H1 (cell line): ENCODE measurements at regions not wholly inside any gene's neighbourhood (a gene's known extent, or its start where the extent isn't known, plus 50 kb on each side); places are given as distances from the start of the nearest gene placed in this dataset.

ENCODE experiments used
- CTCF ChIA-PET: fragments of 300-600 bp; sonication (Branson Sonifier 250); formaldehyde crosslinking; loops from one replicate; lab custom pipeline; 2021; ENCODE audit not compliant: partially characterized antibody; lab: Charles Lee
- POLR2A ChIA-PET: fragments of 300-600 bp; sonication (Branson Sonifier 250); formaldehyde crosslinking; loops from one replicate; lab custom pipeline; 2021; ENCODE audit warnings: inconsistent platforms; ENCODE audit not compliant: partially characterized antibody; lab: Charles Lee
- DNase-seq, 2 experiments: peaks; one replicate each; pipeline versions ENCODE4 v3.0.0 to v3.0.0-alpha.2; 2010 to 2022; ENCODE audit warnings: low spot score in 2 of 2, low read depth in 1 of 2, mixed read lengths in 1 of 2
- FAIRE-seq: peaks from 2 replicates; lab custom pipeline; 2011; peaks lifted over from hg19 to GRCh38; lab: Jason Lieb, UNC
- H2AFZ ChIP-seq: 2 replicates; pipeline ENCODE4 v1.8.1; 2012; ENCODE audit warnings: low read length, inconsistent platforms
- H2AK5ac ChIP-seq: 2 replicates; pipeline ENCODE4 v1.6.1; 2013; ENCODE audit warnings: low read depth, low read length
- H2BK120ac ChIP-seq: replicated peaks from 2 replicates; pipeline ENCODE3; 2013; ENCODE audit warnings: low read depth, low read length, inconsistent platforms
- H2BK12ac ChIP-seq: 2 replicates; pipeline ENCODE4 v1.6.1; 2013; ENCODE audit warnings: low read depth, low read length
- H2BK15ac ChIP-seq: 2 replicates; pipeline ENCODE4 v1.6.1; 2013; ENCODE audit warnings: low read length
- H2BK20ac ChIP-seq: 2 replicates; pipeline ENCODE4 v1.6.1; 2013; ENCODE audit warnings: low read length
- H2BK5ac ChIP-seq: 2 replicates; pipeline ENCODE4 v1.6.1; 2013; ENCODE audit warnings: low read depth, low read length
- H3K14ac ChIP-seq: 2 replicates; pipeline ENCODE4 v1.6.1; 2013; ENCODE audit warnings: inconsistent platforms; ENCODE audit not compliant: insufficient read length
- H3K18ac ChIP-seq: 2 replicates; pipeline ENCODE4 v1.6.1; 2013; ENCODE audit warnings: low read length; ENCODE audit errors: extremely low read depth
- H3K23ac ChIP-seq: 2 replicates; pipeline ENCODE4 v1.6.1; 2013; ENCODE audit warnings: inconsistent platforms; ENCODE audit not compliant: insufficient read length
- H3K23me2 ChIP-seq: 2 replicates; pipeline ENCODE4 v1.6.1; 2013; ENCODE audit warnings: low read depth, low read length
- H3K27ac ChIP-seq: 2 replicates; pipeline ENCODE4 v1.6.1; 2011; ENCODE audit warnings: low read depth, low read length, inconsistent platforms
- H3K27me3 ChIP-seq, 4 experiments: replicated peaks in 1 of 4; 1 replicate in 1 of 4; 2 replicates in 3 of 4; pipeline versions ENCODE4 v1.6.1 to v1.8.1; 2011 to 2013; ENCODE audit warnings: low read length in 3 of 4, mild to moderate bottlenecking in 3 of 4, inconsistent platforms in 2 of 4, mixed read lengths in 2 of 4, moderate library complexity in 1 of 4; ENCODE audit not compliant: control insufficient read depth in 3 of 4, insufficient read depth in 3 of 4; ENCODE audit errors: extremely low read depth in 1 of 4
- H3K36me3 ChIP-seq, 4 experiments: 2 replicates each; pipeline versions ENCODE4 v1.6.1 to v1.8.1; 2011 to 2013; ENCODE audit warnings: mild to moderate bottlenecking in 4 of 4, low read length in 3 of 4, moderate library complexity in 2 of 4, control low read depth in 1 of 4, inconsistent platforms in 1 of 4; ENCODE audit not compliant: insufficient read depth in 4 of 4, control insufficient read depth in 2 of 4
- H3K4ac ChIP-seq: replicated peaks from 2 replicates; pipeline ENCODE3; 2013; ENCODE audit warnings: low read length, low read depth, mixed read lengths, inconsistent platforms; ENCODE audit not compliant: insufficient read length
- H3K4me1 ChIP-seq, 4 experiments: replicated peaks in 1 of 4; 1 replicate in 1 of 4; 2 replicates in 3 of 4; pipeline versions ENCODE4 v1.6.1 to v1.8.1; 2011 to 2013; ENCODE audit warnings: low read length in 3 of 4, inconsistent platforms in 2 of 4, mixed read lengths in 1 of 4; ENCODE audit not compliant: insufficient read depth in 4 of 4, control insufficient read depth in 3 of 4
- H3K4me2 ChIP-seq, 2 experiments: 2 replicates each; pipeline versions ENCODE4 v1.6.1 to v1.8.1; 2011 to 2013; ENCODE audit warnings: low read depth in 2 of 2, low read length in 2 of 2, control low read depth in 1 of 2, inconsistent platforms in 1 of 2, mild to moderate bottlenecking in 1 of 2; ENCODE audit not compliant: insufficient read depth in 1 of 2
- H3K4me3 ChIP-seq, 4 experiments: fragments of 200-600, 300-600 bp in 1 of 4; sonication (generic), shearing (Covaris generic), sonication (Bioruptor Twin) in 1 of 4; 2 replicates each; pipeline versions ENCODE4 v1.5.1 to v1.8.1; 2011 to 2016; ENCODE audit warnings: low read length in 4 of 4, low read depth in 3 of 4, control low read depth in 2 of 4, inconsistent platforms in 2 of 4, mild to moderate bottlenecking in 2 of 4, mixed read lengths in 1 of 4, moderate library complexity in 1 of 4; ENCODE audit not compliant: insufficient read depth in 2 of 4; ENCODE audit errors: extremely low read depth in 1 of 4
- H3K56ac ChIP-seq: replicated peaks from 2 replicates; pipeline ENCODE3; 2013; ENCODE audit warnings: low read depth, mild to moderate bottlenecking, mixed read lengths, low read length, inconsistent platforms; ENCODE audit not compliant: insufficient read length
- H3K79me1 ChIP-seq: 2 replicates; pipeline ENCODE4 v1.6.1; 2013; ENCODE audit warnings: low read depth, low read length, control low read depth
- H3K79me2 ChIP-seq, 2 experiments: 2 replicates each; pipeline versions ENCODE4 v1.6.1 to v1.8.1; 2012 to 2013; ENCODE audit warnings: low read length in 2 of 2, mild to moderate bottlenecking in 2 of 2, inconsistent platforms in 1 of 2; ENCODE audit not compliant: insufficient read depth in 2 of 2, control insufficient read depth in 1 of 2
- H3K9ac ChIP-seq, 4 experiments: replicated peaks in 1 of 4; 1 replicate in 1 of 4; 2 replicates in 3 of 4; pipeline versions ENCODE4 v1.6.1 to v1.8.1; 2011 to 2013; ENCODE audit warnings: low read depth in 3 of 4, low read length in 3 of 4, control low read depth in 2 of 4, mild to moderate bottlenecking in 2 of 4, moderate library complexity in 2 of 4, inconsistent platforms in 1 of 4; ENCODE audit errors: extremely low read depth in 1 of 4
- H3K9me3 ChIP-seq, 2 experiments: 2 replicates each; pipeline versions ENCODE4 v1.6.1 to v1.8.1; 2012 to 2013; ENCODE audit warnings: mild to moderate bottlenecking in 2 of 2, moderate library complexity in 2 of 2, control low read depth in 1 of 2, inconsistent platforms in 1 of 2, low read depth in 1 of 2, low read length in 1 of 2, mixed read lengths in 1 of 2; ENCODE audit not compliant: insufficient read depth in 2 of 2
- H4K20me1 ChIP-seq, 2 experiments: replicated peaks in 1 of 2; 2 replicates each; pipeline versions ENCODE3 to v1.8.1; 2011 to 2013; ENCODE audit warnings: inconsistent platforms in 2 of 2, low read length in 2 of 2, mild to moderate bottlenecking in 1 of 2; ENCODE audit not compliant: insufficient read depth in 2 of 2, control insufficient read depth in 1 of 2
- H4K5ac ChIP-seq: 2 replicates; pipeline ENCODE4 v1.6.1; 2013; ENCODE audit warnings: low read length, low read depth, mixed read lengths, inconsistent platforms; ENCODE audit not compliant: insufficient read length
- H4K8ac ChIP-seq: 2 replicates; pipeline ENCODE4 v1.8.0; 2013; ENCODE audit warnings: mild to moderate bottlenecking, moderate library complexity, low read length, inconsistent platforms; ENCODE audit not compliant: insufficient read depth; ENCODE audit errors: extremely low read depth
- H4K91ac ChIP-seq: replicated peaks from 2 replicates; pipeline ENCODE3; 2013; ENCODE audit warnings: low read length, mixed read lengths, inconsistent platforms; ENCODE audit not compliant: insufficient read length
- BACH1 ChIP-seq: IDR thresholded peaks from 2 replicates; pipeline ENCODE4 v1.6.1; 2012; ENCODE audit warnings: low read length, improper control_type of control experiment
- BCL11A ChIP-seq, 2 experiments: IDR thresholded peaks; one replicate each; pipeline ENCODE4 v1.6.1; 2011; ENCODE audit warnings: low read depth in 2 of 2, low read length in 2 of 2, mild to moderate bottlenecking in 2 of 2
- CBX8 ChIP-seq: fragments of 300-800, 300-1000 bp; sonication (generic); IDR thresholded peaks from 2 replicates; pipeline ENCODE4 v1.7.1; 2016; ENCODE audit warnings: low read depth, low read length, borderline replicate concordance
- FOSL1 ChIP-seq: IDR thresholded peaks from 2 replicates; pipeline ENCODE4 v1.6.1; 2011; ENCODE audit warnings: mild to moderate bottlenecking, low read depth, low read length, moderate library complexity; ENCODE audit not compliant: insufficient read depth
- POLR2A ChIP-seq, 2 experiments: IDR thresholded peaks; 1 replicate in 1 of 2; 2 replicates in 1 of 2; pipeline ENCODE4 v1.6.1; 2011; ENCODE audit warnings: low read depth in 2 of 2, low read length in 2 of 2, mild to moderate bottlenecking in 2 of 2; ENCODE audit errors: control extremely low read depth in 1 of 2
- RAD21 ChIP-seq, 2 experiments: IDR thresholded peaks in 1 of 2; conservative IDR thresholded peaks in 1 of 2; 2 replicates each; pipeline ENCODE4 v1.6.1; 2011; ENCODE audit warnings: low read depth in 2 of 2, low read length in 2 of 2, improper control_type of control experiment in 1 of 2, inconsistent platforms in 1 of 2, mild to moderate bottlenecking in 1 of 2, moderate library complexity in 1 of 2
- RXRA ChIP-seq: IDR thresholded peaks from 2 replicates; pipeline ENCODE4 v1.6.1; 2011; ENCODE audit warnings: low read depth, mild to moderate bottlenecking, low read length, moderate library complexity; ENCODE audit not compliant: insufficient read depth
- WGBS, 2 experiments: shearing (Covaris generic) in 1 of 2; methylation state at CpG; one replicate each; pipeline versions ENCODE4 v1.1.6 to v1.1.7; 2013 to 2015; ENCODE audit warnings: low lambda C conversion rate in 2 of 2, mixed read lengths in 2 of 2, inconsistent platforms in 1 of 2, low coverage in 1 of 2, missing lambda C conversion rate in 1 of 2; ENCODE audit not compliant: insufficient replicate concordance in 2 of 2, insufficient coverage in 1 of 2, insufficient read length in 1 of 2; ENCODE audit errors: extremely low coverage in 1 of 2, missing lambda C conversion rate in 1 of 2; 5-methylcytosine and 5-hydroxymethylcytosine counted together
- TF ChIP-seq, protein P1 (sequence below), 3 experiments: IDR thresholded peaks; 1 replicate in 2 of 3; 2 replicates in 1 of 3; pipeline versions ENCODE4 v1.5.1 to v1.6.1; 2011; ENCODE audit warnings: low read length in 3 of 3, mild to moderate bottlenecking in 3 of 3, inconsistent platforms in 2 of 3, low read depth in 1 of 3, moderate library complexity in 1 of 3; ENCODE audit not compliant: insufficient read depth in 1 of 3; ENCODE audit errors: control extremely low read depth in 1 of 3

DNA sequence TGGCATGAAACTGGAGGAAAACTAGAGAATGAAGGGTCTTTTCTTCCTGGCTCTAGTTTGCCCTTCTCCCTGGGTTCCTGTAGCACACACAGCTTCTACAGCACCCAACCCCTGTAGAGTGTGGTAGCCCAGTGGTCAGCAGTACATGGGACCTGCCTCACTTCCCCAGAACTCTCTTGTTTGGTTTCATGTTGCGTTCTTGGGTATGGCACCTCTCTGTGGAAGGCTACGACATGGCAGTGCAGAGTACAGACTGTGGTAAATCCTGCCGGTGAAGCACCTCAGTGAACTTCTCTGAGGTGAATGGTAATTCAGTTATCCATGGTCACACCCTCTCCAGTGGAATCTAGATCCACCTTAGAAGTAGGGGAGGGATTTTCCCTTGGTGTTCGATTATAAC lies 105.5 kb downstream of the TLR4 start:
- Histone ChIP-seq H4K8ac (no peak overlapping the region), H3K4me2 (no peak overlapping the region), H3K14ac (no peak overlapping the region), H2BK20ac (no peak overlapping the region), H3K79me2 (no peaks in the 10 kb centered on the region), H3K27me3 (no peaks in the 10 kb centered on the region), H3K9me3 (no peaks in the 10 kb centered on the region), H3K18ac (no peak overlapping the region), H3K4me3 (no peak overlapping the region), H3K23me2 (no peaks in the 10 kb centered on the region), H3K4ac (no peak overlapping the region), H3K56ac (no peak overlapping the region), H4K5ac (no peak overlapping the region), H2AK5ac (no peak overlapping the region), H4K91ac (no peak overlapping the region), H3K79me1 (no peaks in the 10 kb centered on the region), H2BK120ac (no peak overlapping the region)
- 90% methylated on average over 4 of the region's 4 CpGs; no CpG with 5 or more reads in 1 of the 2 experiments for WGBS, 2 experiments
- no peak for FAIRE-seq
- DNase-seq, result no peak
- TF ChIP-seq POLR2A (IDR thresholded peaks at IDR 0.05; ENCODE audit: control extremely low read depth in 1 of 2, low read depth in 2 of 2, low read length in 2 of 2) (no peak), BACH1 (no peak), RXRA (no peak), BCL11A (IDR thresholded peaks at IDR 0.05; ENCODE audit: low read depth in 2 of 2, low read length in 2 of 2) (no peak), FOSL1 (no peak), RAD21 (IDR thresholded peaks at IDR 0.05 in 1 of 2, conservative IDR thresholded peaks at IDR 0.05 in 1 of 2; ENCODE audit: low read depth in 2 of 2, low read length in 2 of 2) (peak; percentile 8 to 41; a peak in 1 of 4 replicates), CBX8 (no peak)
- TF ChIP-seq, protein P1, sequence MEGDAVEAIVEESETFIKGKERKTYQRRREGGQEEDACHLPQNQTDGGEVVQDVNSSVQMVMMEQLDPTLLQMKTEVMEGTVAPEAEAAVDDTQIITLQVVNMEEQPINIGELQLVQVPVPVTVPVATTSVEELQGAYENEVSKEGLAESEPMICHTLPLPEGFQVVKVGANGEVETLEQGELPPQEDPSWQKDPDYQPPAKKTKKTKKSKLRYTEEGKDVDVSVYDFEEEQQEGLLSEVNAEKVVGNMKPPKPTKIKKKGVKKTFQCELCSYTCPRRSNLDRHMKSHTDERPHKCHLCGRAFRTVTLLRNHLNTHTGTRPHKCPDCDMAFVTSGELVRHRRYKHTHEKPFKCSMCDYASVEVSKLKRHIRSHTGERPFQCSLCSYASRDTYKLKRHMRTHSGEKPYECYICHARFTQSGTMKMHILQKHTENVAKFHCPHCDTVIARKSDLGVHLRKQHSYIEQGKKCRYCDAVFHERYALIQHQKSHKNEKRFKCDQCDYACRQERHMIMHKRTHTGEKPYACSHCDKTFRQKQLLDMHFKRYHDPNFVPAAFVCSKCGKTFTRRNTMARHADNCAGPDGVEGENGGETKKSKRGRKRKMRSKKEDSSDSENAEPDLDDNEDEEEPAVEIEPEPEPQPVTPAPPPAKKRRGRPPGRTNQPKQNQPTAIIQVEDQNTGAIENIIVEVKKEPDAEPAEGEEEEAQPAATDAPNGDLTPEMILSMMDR (IDR thresholded peaks at IDR 0.05; ENCODE audit: control extremely low read depth in 1 of 3, insufficient read depth in 1 of 3, low read depth in 1 of 3, low read length in 3 of 3), result peak in 1 of 3 experiments; percentile 26; a peak in 1 of 4 replicates
- TF ChIP-seq, all 59 proteins: peak for 2
- H3K23ac ChIP-seq, result no peak overlapping the region
- peak overlapping the region; percentile 76 for H2AFZ ChIP-seq
- no peaks in the 10 kb centered on the region for H3K36me3 ChIP-seq
- POLR2A ChIA-PET, result no interaction called here
- CTCF ChIA-PET, result interaction anchor here (1.2 kb wide), 1 partner anchor 167 kb away, joined by 3 read pairs; no protein-coding TSS in a partner anchor
- no peak overlapping the region; the same call in 1 of the 2 replicates for H2BK12ac ChIP-seq
- H3K27ac ChIP-seq, result no peak overlapping the region
- H2BK5ac ChIP-seq, result no peak overlapping the region
- no peaks in the 10 kb centered on the region for H3K4me1 ChIP-seq
- H2BK15ac ChIP-seq, result no peak overlapping the region
- no peak overlapping the region for H3K9ac ChIP-seq
- no peaks in the 10 kb centered on the region for H4K20me1 ChIP-seq
